ENCODE measurements at regions not wholly inside any gene's neighbourhood (a gene's known extent, or its start where the extent isn't known, plus 50 kb on each side); places are given as distances from the start of the nearest gene placed in this dataset.
"Not testable (repeated sequence)": the region's sequence is repeated elsewhere in the genome, so short reads cannot be mapped to it uniquely, and the experiment has no call there.

DNA sequence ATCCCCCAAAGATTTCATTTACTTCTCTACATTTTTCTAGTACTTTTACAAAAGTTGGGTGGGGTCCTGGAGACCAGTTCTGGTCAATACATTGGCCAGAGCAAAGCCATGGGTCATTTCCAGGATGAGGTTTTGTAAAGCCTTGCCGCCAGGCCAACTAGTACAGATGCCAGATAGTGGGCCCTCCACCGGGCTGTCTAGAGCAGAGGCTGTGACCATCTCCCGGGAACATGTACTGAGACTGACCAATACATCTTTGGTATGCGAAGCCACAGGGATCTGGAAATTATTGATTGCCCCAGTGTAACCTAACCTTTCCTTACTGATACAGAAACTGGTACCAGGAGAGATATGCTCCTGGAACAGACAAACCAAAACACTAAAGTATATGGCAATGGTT is 599.2 kb downstream of the ADCYAP1 start:
- no peaks in the 10 kb centered on the region for H3K36me3 ChIP-seq (ENCODE audit: insufficient read depth)
- no peaks in the 10 kb centered on the region for H3K4me1 ChIP-seq (ENCODE audit: insufficient read depth)
- 85% methylated on average over 4 of the region's 4 CpGs for WGBS
- H3K4me3 ChIP-seq (ENCODE audit: low read depth, low read length): no peak overlapping the region
- no peak overlapping the region for H3K27ac ChIP-seq (ENCODE audit: low read depth)
- no peak for DNase-seq (ENCODE audit: extremely low spot score)

DNA sequence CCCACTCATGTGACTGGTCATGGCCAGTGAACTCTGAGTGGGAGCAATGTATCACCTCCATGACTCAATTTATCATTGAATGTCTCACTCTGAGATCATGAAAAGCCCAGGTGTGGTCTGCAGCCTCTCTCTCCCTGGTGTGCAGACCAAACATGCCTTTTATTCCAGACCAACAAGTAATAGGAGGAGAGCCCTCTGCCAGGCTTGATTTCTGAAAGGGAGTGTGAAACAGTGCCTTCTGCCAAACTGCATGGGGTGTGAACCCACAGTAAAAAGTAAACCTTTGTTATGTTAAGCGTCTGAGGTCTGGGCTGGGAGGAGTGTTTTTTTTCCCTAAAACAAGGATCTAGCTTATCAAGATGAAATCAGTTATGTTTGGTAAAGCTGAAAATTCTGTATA is 601.2 kb downstream of the ADCYAP1 start:
- H3K4me3 ChIP-seq (ENCODE audit: low read depth, low read length): no peak overlapping the region
- no peaks in the 10 kb centered on the region for H3K4me1 ChIP-seq (ENCODE audit: insufficient read depth)
- DNase-seq (ENCODE audit: extremely low spot score): no peak
- H3K27ac ChIP-seq (ENCODE audit: low read depth): no peak overlapping the region
- H3K36me3 ChIP-seq (ENCODE audit: insufficient read depth): no peaks in the 10 kb centered on the region
- 47% methylated on average over 1 of the region's 1 CpG for WGBS

DNA sequence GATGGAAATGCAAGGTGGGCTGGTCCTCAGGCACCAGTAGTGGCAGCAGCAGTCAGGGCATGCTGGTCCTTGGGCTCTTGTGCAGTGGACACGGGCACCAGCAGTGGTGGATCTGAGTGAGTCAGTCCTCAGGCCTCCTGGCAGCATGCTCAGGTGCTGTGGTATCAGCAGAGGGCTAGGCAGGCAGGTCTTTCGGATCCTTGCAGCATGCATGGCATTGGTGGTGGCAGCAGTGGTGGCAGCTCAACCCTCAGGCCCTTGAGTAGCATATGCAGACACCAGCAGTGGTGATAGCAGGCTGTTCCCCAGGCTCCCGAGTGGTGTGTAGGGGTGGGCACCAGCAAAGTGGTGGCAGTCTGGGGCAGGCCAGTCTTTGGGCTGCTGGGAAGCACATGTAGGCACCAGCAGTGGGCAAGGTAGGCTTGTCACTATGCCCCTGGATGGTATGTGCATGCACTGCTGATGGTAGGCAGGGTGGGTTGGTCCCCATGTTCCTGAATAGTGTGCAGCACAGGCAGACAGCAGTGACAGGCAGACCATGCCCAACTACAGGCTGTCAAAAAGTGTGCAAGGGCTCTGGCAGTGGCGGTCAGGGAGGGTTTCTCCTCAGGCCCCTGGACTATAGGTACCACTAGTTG is 606.0 kb downstream of the ADCYAP1 start:
- WGBS: 89% methylated on average over 4 of the region's 4 CpGs
- Histone ChIP-seq H3K4me1 (ENCODE audit: insufficient read depth) (no peaks in the 10 kb centered on the region), H3K4me3 (ENCODE audit: low read depth, low read length) (no peak overlapping the region), H3K27ac (ENCODE audit: low read depth) (no peak overlapping the region), H3K36me3 (ENCODE audit: insufficient read depth) (no peaks in the 10 kb centered on the region)
- no peak for DNase-seq (ENCODE audit: extremely low spot score)

DNA sequence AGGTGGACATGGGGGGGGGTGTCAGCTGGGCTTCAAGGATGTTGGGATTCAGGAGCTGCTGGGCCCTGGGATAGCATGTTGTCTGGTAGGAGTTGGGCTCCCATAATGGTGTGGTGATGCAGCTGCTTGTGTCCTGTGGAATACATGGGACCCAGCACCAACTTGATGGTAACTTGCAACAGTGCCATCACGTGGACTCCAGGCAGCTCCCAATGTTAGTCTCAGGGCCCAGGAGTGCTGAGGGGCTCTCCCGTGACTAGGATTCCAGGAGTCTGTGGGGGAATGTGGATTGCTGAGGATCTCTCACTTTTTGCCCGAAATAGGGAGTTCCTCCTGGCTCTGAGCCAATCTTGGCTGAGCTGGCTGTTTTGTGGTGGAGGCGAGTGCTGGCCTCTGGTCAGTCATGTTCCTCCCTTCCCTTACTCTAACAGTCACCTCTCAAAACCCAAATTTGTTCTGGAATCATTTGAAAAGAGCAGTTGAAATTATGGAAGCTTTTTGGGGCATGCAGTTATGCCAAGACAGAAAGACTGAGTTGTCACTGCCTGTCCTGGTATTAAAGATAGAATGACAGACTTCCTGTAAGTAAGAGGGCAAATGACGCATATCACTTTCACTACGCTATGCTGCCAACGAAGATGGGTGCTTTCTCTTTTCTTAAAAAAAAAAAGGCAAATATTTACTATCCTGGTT is 607.1 kb downstream of the ADCYAP1 start:
- Histone ChIP-seq H3K4me3 (ENCODE audit: low read depth, low read length) (no peak overlapping the region), H3K36me3 (ENCODE audit: insufficient read depth) (no peaks in the 10 kb centered on the region), H3K4me1 (ENCODE audit: insufficient read depth) (no peaks in the 10 kb centered on the region), H3K27ac (ENCODE audit: low read depth) (no peak overlapping the region)
- WGBS: 66% methylated on average over 7 of the region's 7 CpGs
- DNase-seq (ENCODE audit: extremely low spot score): no peak

DNA sequence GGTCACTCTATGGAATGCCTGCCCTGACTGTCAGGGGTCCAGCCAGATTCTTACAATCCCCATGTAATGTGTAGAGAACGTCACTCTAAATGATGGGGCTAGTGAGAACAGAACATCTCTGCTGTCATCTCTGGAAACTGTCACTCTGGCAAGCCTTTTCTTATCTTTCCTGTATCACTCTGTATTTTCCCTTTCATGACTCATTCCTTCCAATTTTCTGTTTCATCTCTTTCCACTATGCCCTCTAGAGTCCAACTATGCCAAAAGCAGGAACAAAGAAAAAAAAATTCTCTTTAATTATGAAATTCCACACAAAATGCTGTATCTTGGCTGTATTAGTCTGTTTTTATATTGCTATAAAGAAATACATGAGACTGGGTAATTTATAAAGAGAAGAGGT is 608.8 kb downstream of the ADCYAP1 start:
- no peak overlapping the region for H3K27ac ChIP-seq (ENCODE audit: low read depth)
- H3K4me3 ChIP-seq (ENCODE audit: low read depth, low read length): no peak overlapping the region
- H3K4me1 ChIP-seq (ENCODE audit: insufficient read depth): no peaks in the 10 kb centered on the region
- DNase-seq (ENCODE audit: extremely low spot score): no peak
- H3K36me3 ChIP-seq (ENCODE audit: insufficient read depth): no peaks in the 10 kb centered on the region
- 36% methylated on average over 1 of the region's 1 CpG for WGBS

DNA sequence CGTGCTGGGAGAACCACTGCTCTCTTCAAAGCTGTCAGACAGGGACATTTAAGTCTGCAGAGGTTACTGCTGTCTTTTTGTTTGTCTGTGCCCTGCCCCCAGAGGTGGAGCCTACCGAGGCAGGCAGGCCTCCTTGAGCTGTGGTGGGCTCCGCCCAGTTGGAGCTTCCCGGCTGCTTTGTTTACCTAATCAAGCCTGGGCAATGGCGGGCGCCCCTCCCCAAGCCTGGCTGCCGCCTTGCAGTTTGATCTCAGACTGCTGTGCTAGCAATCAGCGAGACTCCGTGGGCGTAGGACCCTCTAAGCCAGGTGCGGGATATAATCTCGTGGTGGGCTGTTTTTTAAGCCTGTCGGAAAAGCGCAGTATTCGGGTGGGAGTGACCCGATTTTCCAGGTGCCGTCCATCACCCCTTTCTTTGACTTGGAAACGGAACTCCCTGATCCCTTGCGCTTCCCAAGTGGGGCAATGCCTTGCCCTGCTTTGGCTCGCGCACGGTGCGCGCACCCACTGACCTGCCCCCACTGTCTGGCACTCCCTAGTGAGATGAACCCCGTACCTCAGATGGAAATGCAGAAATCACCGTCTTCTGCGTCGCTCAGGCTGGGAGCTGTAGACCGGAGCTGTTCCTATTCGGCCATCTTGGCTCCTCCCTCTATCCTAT is 617.0 kb downstream of the ADCYAP1 start:
- H3K36me3 ChIP-seq (ENCODE audit: insufficient read depth); H3K27ac ChIP-seq (ENCODE audit: low read depth); H3K4me3 ChIP-seq (ENCODE audit: low read depth, low read length); DNase-seq (ENCODE audit: extremely low spot score); H3K4me1 ChIP-seq (ENCODE audit: insufficient read depth): not testable (repeated sequence)
- 82% methylated on average over 30 of the region's 30 CpGs for WGBS

DNA sequence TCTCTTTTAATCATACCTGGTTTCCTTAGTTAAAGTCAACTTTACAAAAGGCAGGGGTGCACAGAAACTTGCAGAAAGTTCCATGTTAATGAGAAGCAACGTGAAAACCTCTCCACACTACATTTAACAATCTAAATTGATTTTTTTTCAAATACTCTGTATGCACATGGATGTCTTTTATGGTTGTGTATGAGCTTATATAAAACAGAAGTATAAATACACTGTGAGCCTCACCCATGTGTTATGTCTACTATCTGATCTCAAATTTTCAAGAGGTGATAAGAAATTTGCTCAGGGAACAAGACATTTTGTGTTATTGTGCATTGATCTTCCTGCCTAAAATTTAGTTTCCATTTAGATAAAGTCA is 617.6 kb downstream of the ADCYAP1 start:
- DNase-seq (ENCODE audit: extremely low spot score): no peak
- WGBS: 68% methylated on average over 1 of the region's 1 CpG

DNA sequence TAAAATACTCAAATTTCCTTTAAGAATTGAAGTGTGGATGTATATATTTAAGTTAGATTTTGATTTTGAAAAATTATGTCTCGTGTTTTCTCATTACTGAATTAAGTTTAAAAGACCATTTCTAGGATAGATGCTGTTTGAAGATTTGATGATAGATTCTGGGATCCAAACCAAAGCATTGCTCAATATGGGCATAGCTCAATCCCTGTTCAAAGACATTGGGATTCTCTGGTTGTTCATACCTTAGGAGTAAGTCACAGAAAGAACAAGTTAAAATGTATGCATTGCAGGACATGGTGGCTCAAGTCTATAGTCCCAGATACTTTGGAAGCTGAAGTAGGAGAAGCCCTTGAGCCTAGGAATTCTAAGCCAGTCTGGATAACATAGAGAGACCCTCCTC is 622.3 kb downstream of the ADCYAP1 start:
- no peak overlapping the region for H3K27ac ChIP-seq (ENCODE audit: low read depth)
- 32% methylated on average over 1 of the region's 1 CpG for WGBS
- no peak overlapping the region for H3K4me3 ChIP-seq (ENCODE audit: low read depth, low read length)
- DNase-seq (ENCODE audit: extremely low spot score): no peak
- H3K36me3 ChIP-seq (ENCODE audit: insufficient read depth): no peaks in the 10 kb centered on the region
- no peaks in the 10 kb centered on the region for H3K4me1 ChIP-seq (ENCODE audit: insufficient read depth)

More for the DNA sequence above, 617.6 kb downstream of the ADCYAP1 start:
- H3K4me3 ChIP-seq (ENCODE audit: low read depth, low read length): no peak overlapping the region
- H3K27ac ChIP-seq (ENCODE audit: low read depth): no peak overlapping the region
- no peaks in the 10 kb centered on the region for H3K36me3 ChIP-seq (ENCODE audit: insufficient read depth)
- no peaks in the 10 kb centered on the region for H3K4me1 ChIP-seq (ENCODE audit: insufficient read depth)

DNA sequence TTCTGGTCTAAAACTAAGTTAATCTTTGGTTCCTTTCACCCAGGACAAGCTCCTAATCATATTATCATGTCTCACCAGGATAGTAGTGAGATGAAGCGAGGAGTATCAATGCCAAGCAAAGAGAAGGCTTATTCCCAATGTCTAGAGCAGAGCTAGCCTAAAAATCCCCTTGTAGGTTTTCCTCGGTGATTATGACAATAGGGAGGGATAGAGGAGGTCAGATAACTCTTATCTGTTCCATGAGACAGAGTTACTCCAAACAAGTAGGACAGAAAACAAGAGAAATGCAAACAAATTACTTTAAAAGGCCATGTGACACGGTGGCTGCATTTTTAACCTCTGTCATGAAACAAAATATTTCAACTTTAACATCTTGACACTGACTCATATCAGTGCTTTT is 623.1 kb downstream of the ADCYAP1 start:
- no peak for DNase-seq (ENCODE audit: extremely low spot score)
- Histone ChIP-seq H3K4me1 (ENCODE audit: insufficient read depth) (no peaks in the 10 kb centered on the region), H3K36me3 (ENCODE audit: insufficient read depth) (no peaks in the 10 kb centered on the region), H3K4me3 (ENCODE audit: low read depth, low read length) (no peak overlapping the region), H3K27ac (ENCODE audit: low read depth) (no peak overlapping the region)
- 59% methylated on average over 3 of the region's 3 CpGs for WGBS

DNA sequence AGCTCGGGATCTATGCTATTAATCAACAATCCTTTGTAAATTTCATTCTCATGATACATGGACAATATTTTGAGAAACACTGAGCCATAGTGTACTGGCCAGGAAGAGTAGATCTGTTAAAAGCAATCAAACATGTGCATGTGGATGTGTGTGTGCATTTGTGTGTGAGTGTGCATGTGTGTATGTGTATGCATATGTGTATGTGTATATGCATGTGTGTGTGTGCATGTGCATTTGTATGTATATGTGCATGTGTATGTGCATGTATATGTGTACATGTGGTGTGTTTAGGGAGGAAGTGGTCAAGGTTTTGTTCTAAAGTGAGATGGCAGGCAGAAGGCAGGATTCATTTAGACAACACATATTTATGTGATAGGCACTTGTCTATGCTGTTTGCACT is 623.8 kb downstream of the ADCYAP1 start:
- H3K36me3 ChIP-seq (ENCODE audit: insufficient read depth): no peaks in the 10 kb centered on the region
- WGBS: 74% methylated on average over 1 of the region's 1 CpG
- no peak overlapping the region for H3K4me3 ChIP-seq (ENCODE audit: low read depth, low read length)
- no peak overlapping the region for H3K27ac ChIP-seq (ENCODE audit: low read depth)
- no peak for DNase-seq (ENCODE audit: extremely low spot score)
- H3K4me1 ChIP-seq (ENCODE audit: insufficient read depth): no peaks in the 10 kb centered on the region

DNA sequence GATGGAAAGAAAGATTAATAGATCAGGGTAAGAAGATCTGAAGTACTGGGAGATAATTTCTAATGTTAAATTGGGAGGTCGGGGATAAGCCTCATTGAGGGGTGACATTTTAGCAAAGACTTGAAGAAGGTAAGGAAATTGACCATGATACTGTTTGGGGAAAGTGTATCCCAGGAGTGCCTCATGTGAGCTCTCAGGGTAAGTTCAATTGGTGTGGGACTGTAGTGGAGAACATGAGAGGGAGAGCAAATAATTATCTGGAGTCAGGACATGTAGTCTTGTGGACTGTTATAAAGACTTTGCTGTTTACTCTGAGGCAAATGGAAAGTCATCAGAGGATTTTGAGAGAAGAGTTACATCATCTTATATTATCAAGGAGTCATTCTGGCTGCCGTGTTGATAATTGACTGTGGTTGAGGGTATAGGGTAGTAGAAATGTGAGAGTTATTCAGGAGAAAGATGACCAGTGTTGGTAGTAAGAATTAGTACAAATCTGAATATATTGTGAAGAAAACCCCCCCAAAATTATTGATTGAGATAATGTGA is 624.4 kb downstream of the ADCYAP1 start:
- 70% methylated on average over 2 of the region's 2 CpGs for WGBS
- Histone ChIP-seq H3K4me3 (ENCODE audit: low read depth, low read length) (no peak overlapping the region), H3K27ac (ENCODE audit: low read depth) (no peak overlapping the region), H3K4me1 (ENCODE audit: insufficient read depth) (no peaks in the 10 kb centered on the region), H3K36me3 (ENCODE audit: insufficient read depth) (no peaks in the 10 kb centered on the region)
- no peak for DNase-seq (ENCODE audit: extremely low spot score)

DNA sequence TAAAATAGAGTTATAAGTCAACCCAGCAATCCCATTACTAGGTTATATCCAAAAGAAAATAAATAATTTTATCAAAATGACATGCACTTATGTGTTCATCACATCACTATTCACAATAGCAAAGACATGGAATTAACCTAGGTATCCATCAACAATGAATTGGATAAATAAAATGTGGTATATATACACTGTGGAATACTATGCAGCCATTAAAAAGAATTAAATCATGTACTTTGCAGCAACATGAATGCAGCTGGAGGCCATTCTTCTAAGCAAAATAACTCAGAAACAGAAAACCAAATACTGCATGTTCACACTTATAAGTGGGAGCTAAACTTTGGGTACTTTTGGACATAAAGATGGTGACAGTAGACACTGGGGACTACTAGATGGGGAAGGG is 626.0 kb downstream of the ADCYAP1 start:
- no peak overlapping the region for H3K4me3 ChIP-seq (ENCODE audit: low read depth, low read length)
- no peaks in the 10 kb centered on the region for H3K36me3 ChIP-seq (ENCODE audit: insufficient read depth)

DNA sequence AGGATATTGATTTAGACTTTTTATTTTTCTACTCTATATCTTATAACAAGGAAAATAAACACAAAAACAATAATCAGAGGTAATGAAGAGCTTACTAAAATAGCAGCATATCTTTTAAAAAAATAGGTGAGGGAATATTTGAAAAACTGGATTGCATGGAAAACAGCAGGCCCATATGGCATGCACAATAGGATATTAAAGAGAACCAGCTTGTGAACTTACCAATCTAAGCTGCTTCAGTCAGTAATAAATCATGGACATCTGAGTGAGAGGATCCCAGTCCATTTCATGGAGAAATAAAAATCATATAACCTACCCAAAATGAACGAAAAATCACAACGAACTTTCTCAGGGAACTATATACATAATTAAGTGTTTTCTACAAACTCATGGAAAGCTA is 634.6 kb downstream of the ADCYAP1 start:
- WGBS: 88% methylated on average over 2 of the region's 2 CpGs
- H3K4me1 ChIP-seq (ENCODE audit: insufficient read depth): no peaks in the 10 kb centered on the region
- H3K4me3 ChIP-seq (ENCODE audit: low read depth, low read length): no peak overlapping the region
- H3K27ac ChIP-seq (ENCODE audit: low read depth): no peak overlapping the region
- no peaks in the 10 kb centered on the region for H3K36me3 ChIP-seq (ENCODE audit: insufficient read depth)
- no peak for DNase-seq (ENCODE audit: extremely low spot score)

More for the DNA sequence above, 626.0 kb downstream of the ADCYAP1 start:
- no peak overlapping the region for H3K27ac ChIP-seq (ENCODE audit: low read depth)
- no peak for DNase-seq (ENCODE audit: extremely low spot score)
- H3K4me1 ChIP-seq (ENCODE audit: insufficient read depth): no peaks in the 10 kb centered on the region

DNA sequence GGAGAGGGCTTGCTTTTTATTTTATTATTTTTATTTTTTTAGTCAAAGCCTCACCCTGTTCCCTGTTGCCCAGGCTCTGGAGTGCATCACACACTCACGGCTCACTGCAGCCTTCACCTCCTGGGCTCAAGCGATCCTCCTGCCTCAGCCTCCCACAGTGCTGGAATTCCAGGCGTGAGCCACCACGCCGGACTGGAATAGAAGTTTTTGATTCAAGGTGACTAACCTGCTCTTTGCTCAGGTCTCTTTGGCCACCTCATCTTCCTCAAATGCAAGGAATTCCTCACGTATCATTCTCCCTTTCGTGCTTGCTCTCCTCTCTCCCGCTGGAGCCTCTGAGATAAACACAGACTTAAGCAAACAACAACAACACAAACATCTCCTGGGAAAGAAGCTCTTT is 636.8 kb downstream of the ADCYAP1 start:
- no peak overlapping the region for H3K4me3 ChIP-seq (ENCODE audit: low read depth, low read length)
- 89% methylated on average over 8 of the region's 8 CpGs for WGBS

More for the DNA sequence above, 636.8 kb downstream of the ADCYAP1 start:
- no peak for DNase-seq (ENCODE audit: extremely low spot score)
- Histone ChIP-seq H3K27ac (ENCODE audit: low read depth) (no peak overlapping the region), H3K36me3 (ENCODE audit: insufficient read depth) (no peaks in the 10 kb centered on the region), H3K4me1 (ENCODE audit: insufficient read depth) (no peaks in the 10 kb centered on the region)

All from urinary bladder (tissue), 3 donors.